Omental fat pad (tissue), 3 donors: ENCODE measurements at regions not wholly inside any gene's neighbourhood (a gene's known extent, or its start where the extent isn't known, plus 50 kb on each side); places are given as distances from the start of the nearest gene placed in this dataset.

Source experiments
- ATAC-seq: fragments of 150-250 bp; one replicate; pipeline ENCODE4 v1.9.1; 2016; ENCODE audit warnings: mild to moderate bottlenecking, moderate library complexity; ENCODE audit not compliant: low FRiP score
- DNase-seq: peaks from one replicate; pipeline ENCODE4 v3.0.0-alpha.2; 2019; ENCODE audit warnings: low spot score
- TF ChIP-seq, protein P1 (sequence below), 3 donors: fragments of 450-650 bp; IDR thresholded peaks; one replicate each; pipeline ENCODE4 v1.5.1; 2016 to 2017; ENCODE audit warnings: antibody characterized with exemption in 3 of 3, mild to moderate bottlenecking in 3 of 3, moderate library complexity in 2 of 3

DNA sequence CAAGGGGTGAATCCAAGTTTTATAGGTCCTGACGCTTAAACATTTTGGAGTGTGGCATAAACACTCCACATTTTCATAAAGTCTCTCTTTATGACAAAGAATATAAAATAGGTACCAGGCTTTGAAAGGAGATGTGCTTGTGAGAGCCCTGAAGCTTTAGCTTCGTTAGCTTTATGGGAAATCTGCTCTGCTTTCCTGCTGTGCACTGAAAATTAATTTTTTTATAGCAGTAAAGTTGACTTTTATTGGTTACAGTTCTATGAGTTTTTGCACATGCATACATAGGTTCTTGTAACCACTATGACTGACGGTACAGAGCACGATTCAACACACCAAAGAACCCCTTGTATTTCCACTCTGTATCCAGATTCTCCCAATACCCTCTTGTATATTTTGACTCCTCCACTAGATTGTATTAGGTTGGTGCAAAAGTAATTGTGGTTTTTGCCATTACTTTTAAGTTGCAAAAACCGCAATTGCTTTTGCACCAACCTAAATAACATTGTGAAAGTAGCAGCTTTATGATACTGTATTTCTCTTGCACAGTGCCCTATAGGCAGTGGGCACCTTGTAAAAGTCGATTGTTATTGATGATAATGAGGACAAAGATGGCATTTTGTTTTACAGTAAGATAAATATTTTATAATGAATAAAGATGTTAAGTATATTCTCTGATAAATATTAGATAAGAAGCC is 145.2 kb upstream of the AKIRIN2 start:
- TF ChIP-seq, protein P1, sequence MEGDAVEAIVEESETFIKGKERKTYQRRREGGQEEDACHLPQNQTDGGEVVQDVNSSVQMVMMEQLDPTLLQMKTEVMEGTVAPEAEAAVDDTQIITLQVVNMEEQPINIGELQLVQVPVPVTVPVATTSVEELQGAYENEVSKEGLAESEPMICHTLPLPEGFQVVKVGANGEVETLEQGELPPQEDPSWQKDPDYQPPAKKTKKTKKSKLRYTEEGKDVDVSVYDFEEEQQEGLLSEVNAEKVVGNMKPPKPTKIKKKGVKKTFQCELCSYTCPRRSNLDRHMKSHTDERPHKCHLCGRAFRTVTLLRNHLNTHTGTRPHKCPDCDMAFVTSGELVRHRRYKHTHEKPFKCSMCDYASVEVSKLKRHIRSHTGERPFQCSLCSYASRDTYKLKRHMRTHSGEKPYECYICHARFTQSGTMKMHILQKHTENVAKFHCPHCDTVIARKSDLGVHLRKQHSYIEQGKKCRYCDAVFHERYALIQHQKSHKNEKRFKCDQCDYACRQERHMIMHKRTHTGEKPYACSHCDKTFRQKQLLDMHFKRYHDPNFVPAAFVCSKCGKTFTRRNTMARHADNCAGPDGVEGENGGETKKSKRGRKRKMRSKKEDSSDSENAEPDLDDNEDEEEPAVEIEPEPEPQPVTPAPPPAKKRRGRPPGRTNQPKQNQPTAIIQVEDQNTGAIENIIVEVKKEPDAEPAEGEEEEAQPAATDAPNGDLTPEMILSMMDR (IDR thresholded peaks at IDR 0.05): no peak
- ATAC-seq: no peak
- DNase-seq: no peak

DNA sequence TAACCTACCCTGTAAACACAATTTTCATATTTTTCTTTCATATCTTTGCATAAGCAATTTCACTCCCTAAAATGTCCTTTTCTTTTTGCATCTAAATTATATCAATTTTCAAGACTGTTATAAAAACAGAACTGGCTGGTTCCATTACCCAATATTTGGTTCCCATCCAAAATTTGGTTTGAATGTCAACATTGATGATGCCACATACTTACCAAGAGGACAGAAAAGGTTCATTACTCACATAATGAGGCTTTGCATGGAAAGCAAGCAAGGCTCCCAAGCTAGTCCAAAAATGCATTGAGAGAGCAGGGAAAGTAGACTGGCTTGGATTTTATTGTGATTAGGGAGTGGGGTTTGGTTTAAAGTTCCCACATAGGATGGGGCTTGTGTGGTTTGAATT is 144.4 kb upstream of the AKIRIN2 start:
- DNase-seq (no peak), ATAC-seq (no peak)
- TF ChIP-seq, protein P1 (IDR thresholded peaks at IDR 0.05): no peak

DNA sequence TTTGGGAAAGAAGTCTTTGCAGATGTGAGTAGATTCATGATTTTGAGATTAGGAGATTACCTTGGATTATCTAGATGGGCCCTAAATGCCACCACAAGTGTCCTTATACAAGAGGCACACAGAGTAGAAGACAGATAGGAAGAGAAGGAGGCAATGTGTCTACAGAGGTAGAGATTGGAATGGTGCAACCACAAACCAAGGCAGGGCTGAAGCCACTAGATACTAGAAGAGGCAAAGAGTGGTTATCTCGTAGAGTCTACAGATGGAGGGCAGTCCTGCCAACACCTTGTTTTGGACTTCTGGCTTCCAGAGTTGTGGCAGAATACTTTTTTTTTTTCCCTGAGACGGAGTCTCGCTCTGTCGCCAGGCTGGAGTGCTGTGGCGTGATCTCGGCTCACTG is 138.3 kb upstream of the AKIRIN2 start:
- ATAC-seq (no peak), DNase-seq (no peak)
- TF ChIP-seq, protein P1 (IDR thresholded peaks at IDR 0.05): no peak

DNA sequence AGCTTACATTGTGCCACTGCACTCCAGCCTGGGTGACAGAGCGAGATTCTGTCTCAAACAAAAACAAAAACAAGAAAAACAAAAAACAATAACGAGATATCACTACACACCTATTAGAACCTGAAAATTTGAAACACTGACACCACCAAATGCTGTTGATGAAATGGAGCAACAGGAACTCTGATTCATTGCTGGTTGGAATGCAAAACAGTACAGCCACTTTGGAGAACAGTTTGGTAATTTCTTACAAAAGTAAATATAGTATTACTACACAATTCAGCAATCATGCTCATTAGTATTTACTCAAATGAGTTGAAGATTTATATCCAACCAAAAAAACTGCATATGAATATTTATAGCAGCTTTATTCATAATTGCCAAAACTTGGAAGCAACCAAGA is 135.8 kb upstream of the AKIRIN2 start:
- DNase-seq (no peak), ATAC-seq (no peak)
- TF ChIP-seq, protein P1 (IDR thresholded peaks at IDR 0.05): no peak

DNA sequence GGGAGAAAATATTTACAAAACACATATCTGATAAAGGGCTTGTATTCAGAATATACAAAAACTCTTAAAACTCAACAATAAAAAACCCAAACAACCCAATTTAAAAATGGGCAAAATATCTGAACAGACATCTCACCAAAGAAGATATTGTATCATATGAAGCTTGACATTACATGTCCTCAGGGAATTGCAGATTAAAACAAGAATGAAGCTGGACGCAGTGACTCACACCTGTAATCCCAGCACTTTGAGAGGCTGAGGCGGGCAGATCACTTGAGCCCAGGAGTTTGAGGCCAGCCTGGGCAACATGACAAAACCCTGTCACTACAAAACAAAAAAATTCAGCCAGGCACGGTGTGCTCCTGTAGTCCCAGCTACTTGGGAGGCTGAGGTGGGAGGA is 135.4 kb upstream of the AKIRIN2 start:
- ATAC-seq (no peak), DNase-seq (no peak)
- TF ChIP-seq, protein P1 (IDR thresholded peaks at IDR 0.05): no peak

DNA sequence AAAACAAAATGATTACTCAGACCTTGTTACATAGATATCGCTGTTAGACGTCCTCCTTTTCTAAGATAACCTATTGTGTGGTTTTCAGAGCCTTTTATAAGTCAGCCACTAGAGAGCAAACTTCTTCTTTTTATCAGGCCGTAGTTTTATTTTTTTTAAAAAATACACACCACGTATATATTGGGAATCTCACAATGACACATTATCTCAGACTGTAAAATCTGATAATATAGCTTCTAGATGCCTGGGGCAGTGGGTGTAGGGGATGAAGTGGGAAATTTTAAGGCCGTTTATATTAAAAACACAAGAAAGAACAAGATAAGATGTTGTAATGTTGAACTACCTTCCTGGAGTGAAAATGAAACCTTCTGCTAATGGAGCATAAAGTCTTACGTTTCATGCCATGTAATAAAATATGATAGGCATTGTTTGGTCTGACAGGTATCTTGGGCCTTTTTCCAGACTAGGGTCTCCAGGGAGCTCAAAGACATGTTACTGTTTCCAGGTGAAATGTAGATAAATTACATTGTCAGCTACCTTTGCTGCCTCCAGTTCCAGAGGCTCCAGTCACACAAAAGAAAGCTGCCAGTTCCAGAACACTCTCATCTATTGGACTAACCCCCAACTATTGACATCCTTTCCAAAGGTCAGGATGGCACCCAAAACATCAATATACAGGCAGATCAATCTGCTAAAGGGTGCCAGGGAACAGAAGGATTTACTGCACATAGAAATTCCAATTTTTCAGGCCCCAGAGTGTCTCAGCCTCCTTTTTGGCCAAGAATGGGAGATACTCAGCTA is 130.2 kb upstream of the AKIRIN2 start:
- ATAC-seq (peak; percentile 56), DNase-seq (no peak)
- TF ChIP-seq, protein P1 (IDR thresholded peaks at IDR 0.05): no peak

DNA sequence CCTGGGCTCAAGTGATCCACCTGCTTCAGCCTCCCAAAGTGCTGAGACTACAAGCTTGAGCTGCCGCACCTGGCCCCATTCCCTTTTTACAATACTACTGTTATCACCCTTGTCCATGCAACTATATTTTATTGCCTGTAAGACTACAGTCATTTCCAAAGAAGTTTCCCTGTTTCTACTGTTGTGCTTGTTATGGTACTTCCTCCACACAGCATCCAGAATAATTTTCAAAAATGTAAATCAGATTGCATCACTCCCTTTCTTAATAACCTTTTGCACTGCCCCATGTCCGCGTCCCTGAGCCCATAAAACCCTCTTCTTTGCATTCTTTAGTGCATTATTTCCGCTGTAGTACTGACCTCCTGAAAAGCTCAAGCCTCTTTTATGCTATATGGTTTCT is 128.9 kb upstream of the AKIRIN2 start:
- TF ChIP-seq, protein P1 (IDR thresholded peaks at IDR 0.05): no peak
- no peak for ATAC-seq
- no peak for DNase-seq
